ENCODE measurements at regions not wholly inside any gene's neighbourhood (a gene's known extent, or its start where the extent isn't known, plus 50 kb on each side); places are given as distances from the start of the nearest gene placed in this dataset.
"Not testable (repeated sequence)": the region's sequence is repeated elsewhere in the genome, so short reads cannot be mapped to it uniquely, and the experiment has no call there.

GRCh38 chr6:167392631-167393316 is 67.9 kb downstream of the TTLL2 start:
- no peak for DNase-seq (ENCODE audit: extremely low read depth, low read depth, low spot score)

GRCh38 chr6:167393731-167394130 is 68.8 kb downstream of the TTLL2 start:
- DNase-seq (ENCODE audit: extremely low read depth, low read depth, low spot score), result no peak

DNA sequence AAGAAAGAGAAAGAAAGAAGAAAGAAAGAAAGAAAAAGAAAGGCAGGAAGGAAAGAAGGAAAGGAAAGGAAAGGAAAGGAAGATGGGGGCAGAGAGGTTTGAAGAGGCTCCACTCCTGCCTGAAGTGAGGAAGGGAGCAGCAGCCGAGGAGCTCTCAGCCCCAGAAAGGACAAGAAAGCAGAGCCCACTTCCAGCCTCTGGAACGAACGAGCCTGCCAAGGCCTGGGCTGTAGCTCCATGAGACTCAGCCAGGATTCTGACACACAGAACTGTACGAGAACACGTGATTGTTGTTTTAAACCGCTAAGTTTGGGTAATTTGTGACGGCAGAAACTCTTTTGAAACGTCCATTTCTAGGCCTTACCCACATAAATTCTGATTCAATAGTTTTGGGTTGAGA is 69.5 kb downstream of the TTLL2 start:
- DNase-seq (ENCODE audit: extremely low read depth, low read depth, low spot score), result no peak

DNA sequence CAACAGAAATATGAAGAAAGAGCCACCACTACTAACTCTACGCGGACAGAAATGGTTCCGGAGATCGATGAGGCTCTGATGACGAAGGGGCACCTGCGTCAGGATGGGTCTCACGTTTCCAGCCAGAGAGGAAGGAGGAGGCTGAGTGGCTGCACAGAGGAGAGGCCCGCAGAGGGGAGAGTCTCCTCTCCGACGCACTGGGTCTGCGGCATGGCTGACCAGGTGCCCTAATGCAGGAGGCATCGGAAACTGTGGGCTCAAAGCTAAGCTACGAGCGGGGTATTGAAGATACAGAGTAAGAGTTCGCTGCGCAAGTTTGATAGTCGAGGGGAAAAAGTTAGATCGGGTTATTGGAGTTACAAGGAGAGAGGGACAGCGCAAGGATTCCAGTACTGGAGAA is 69.9 kb downstream of the TTLL2 start:
- no peak for DNase-seq (ENCODE audit: extremely low read depth, low read depth, low spot score)

DNA sequence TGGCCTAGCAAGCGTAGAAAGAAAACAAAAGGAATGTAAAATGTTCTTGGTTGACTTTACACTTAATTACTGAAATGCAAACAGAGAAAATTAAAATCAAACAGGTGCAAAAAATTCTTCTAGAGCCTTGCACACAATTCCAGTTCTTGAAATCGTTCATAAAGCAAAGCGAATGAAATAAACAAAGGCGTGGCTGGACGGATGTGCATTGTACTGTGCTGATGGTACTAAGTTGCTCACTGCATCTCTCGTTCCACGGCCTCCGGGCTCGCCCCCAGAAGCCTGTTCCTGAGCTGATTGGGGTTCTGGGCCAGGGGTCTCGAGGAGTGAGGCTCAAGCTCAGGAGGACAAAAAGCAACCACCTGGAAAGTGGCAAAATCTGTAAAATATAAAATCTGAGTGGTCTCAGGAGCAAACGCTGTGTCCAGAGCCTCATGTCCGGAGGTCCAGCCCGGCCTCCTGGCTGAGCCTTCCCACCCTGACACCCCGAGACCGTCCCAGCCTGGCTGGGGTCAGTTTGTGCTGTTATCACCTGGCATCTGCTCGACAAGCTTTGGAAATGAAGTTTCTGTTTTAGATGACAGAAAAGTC is 71.3 kb downstream of the TTLL2 start:
- DNase-seq (ENCODE audit: extremely low read depth, low read depth, low spot score), result no peak

DNA sequence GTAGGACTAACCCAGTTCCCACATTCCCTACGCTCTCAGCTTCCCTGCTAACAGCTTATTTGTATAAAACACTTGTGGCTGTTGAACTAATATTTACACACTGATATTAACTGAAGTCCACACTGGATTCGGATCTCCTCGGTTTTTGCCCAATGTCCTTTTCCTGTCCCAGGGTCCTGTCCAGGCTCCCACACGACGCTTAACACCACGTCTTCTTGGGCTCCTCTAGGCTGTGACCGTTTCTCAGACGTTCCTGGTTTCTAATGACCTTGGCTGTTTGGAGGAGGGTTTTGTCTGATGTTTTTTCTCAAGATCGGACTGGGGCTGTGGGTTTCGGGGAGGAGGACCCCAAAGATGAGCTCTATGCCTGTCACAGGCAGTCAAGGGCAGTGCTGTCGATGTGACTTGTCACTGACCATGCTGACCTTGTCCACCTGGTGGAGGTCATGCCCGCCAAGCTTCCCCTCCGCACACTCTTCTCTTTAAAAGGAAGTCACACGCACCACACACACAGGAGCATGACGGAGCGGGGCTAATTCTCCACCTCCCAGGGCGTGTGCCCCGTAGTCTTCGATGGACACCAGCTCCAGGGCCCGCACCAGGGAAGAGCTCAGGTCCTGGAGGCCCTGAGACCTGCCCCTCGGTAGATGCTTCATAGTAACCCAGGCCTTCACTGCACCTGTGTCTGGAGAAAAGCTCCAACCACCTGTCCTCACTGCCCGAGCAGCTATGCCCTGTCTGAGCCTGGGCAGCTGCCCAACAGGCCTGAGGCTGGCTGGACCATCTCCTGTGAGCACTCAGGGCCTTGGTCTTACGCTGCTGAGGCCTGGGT is 72.0 kb downstream of the TTLL2 start:
- no peak for DNase-seq (ENCODE audit: extremely low read depth, low read depth, low spot score)

GRCh38 chr6:167397712-167398111 is 72.8 kb downstream of the TTLL2 start:
- no peak for DNase-seq (ENCODE audit: extremely low read depth, low read depth, low spot score)

DNA sequence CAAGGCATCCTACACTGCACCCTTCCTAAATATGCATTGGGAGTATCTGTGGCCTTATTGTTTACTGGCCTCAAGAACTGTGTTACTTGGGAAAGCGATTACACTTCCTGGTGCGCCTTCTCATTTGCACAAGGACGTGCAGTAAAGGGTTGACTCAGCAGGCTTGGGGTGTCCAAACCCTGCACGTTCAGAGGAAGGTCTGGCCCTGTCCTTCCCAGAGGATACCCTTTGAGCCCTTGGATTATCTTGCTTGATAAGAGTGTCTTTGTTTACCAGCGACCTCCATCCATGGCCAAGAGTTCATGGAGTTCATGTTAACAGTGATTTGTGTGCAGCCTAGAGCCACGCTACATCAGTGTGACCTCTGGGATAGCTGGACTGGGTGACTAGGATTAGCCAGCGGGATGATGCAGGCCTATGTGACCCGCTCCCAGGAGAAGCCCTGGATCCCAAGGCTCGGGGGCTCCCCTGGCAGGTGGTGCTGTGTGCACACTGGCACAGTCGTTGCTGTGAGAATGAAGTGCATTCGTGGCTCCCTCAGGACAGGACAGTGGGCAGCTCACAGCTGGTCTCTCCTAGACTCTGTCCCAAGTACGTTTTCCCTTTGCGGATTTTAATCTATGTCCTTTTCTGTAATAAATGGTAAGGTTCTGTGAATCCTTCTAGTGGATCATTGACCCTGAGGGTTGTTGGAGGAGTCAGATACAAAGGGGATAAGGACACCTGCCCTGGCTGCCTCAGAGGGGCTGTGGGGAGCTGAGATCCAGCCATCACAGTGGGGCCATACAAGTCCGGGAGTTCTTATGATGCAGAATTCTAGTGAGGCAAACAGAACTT is 73.5 kb downstream of the TTLL2 start:
- no peak for DNase-seq (ENCODE audit: extremely low read depth, low read depth, low spot score)

- no peak for DNase-seq (ENCODE audit: extremely low read depth, low read depth, low spot score)
Measured at GRCh38 chr6:167399051-167399387, 74.1 kb downstream of the TTLL2 start.

- no peak for DNase-seq (ENCODE audit: extremely low read depth, low read depth, low spot score)
Measured at GRCh38 chr6:167399599-167399998, 74.7 kb downstream of the TTLL2 start.

DNA sequence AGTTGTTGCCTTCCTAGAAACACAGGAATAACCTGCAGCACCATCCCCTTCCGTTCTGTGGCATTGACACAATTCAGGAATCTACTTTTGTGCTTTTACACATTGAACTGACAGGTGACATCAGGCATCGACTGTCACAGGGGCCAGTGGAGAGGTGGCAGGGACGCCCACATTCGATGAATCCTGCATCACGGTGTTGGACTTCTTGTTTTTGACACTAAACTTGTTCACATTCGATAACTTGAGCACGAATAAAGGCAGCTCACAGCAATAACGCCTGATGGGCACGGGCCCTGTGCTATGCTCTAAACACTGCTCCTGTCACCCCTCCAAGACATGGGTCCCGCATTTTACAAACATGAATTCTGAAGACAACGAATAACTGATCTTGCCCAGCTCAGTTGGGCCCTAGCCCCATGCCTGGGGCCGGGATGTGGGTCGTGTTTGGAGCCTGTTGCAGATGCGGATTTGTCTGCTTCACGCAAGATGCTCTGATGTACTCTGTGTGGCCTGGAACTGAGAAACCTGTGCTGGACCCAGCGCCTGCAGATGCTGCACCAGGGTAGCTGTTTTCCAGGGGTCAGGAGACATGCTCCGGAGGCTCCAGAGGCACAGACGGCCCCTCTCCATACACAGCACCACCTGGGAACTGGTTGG is 75.7 kb downstream of the TTLL2 start:
- no peak for DNase-seq (ENCODE audit: extremely low read depth, low read depth, low spot score)

DNA sequence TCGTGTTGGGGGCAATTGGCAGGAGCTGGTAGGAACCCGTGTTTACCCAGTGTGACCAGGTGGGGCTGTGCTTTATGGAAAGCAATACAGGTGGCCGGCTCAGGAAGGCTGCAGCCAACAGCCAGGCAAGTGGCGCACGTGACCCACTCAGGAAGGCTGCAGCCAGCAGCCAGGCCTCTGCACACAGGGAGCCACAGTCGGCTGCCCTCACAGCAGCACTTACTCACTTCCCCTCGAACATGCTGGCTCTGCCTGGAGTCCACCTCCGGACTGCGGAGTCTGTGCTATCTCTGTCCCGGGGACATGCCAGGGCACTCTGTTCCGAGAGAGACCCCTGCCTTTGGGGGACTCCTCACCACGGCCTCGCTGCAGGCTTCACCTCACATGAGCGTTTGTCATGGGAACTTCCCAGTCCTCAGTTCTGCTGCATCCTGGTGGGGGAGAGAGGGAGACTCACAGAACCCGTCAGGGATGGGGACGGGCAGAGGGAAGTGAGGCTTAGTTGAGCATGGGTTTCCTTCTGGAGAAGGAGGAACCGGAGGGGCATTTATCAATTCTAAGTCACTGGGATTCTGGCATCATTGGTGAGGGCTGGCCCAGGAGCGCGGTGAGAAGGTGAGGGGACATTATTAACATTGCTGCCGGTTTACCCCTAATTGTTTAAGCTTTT is 76.8 kb downstream of the TTLL2 start:
- DNase-seq (ENCODE audit: extremely low read depth, low read depth, low spot score), result no peak

DNA sequence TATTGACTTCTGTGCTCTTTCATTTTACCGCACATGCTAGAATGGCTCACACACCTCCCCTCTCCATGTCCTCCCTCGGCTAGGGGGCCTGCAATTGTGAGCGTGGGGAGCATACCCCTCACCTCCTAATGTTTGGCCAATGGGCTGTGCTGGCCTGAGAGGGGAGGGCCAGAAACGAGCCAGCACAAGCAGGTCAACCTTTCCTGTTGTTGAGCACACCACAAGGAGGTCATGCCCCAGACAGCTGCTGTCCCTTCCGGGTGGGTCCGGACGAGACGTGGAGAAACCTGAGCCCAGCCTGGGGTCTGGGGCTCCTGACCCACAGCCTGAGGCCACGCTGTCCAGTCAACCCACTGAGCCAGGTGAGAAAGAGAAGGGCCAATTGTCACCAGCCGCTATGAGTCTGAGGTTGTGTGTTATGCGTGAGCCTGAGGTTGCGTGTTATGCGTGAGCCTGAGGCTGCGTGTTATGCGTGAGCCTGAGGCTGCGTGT is 77.4 kb downstream of the TTLL2 start:
- no peak for DNase-seq (ENCODE audit: extremely low read depth, low read depth, low spot score)

DNA sequence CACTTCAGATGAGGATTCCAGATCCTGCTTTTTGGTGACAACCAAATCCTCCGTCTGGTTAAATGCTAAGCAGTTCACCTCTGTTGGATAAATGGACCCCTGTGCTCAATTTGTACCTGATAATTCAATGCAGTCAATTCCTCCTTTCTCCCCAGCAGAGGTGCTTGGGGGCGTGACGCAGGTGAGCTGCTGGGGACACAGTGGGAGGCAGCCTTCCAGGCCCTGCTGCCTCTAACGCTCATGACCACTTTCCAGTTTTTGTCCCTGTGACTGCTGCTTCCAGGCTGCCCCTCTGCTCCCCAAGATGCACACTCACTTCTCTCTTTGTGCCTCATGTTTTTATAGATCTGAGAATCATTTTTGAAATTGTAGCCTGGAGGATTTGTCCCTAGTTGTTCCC is 78.5 kb downstream of the TTLL2 start:
- DNase-seq (ENCODE audit: extremely low read depth, low read depth, low spot score), result no peak

GRCh38 chr6:167404385-167405049 is 79.6 kb downstream of the TTLL2 start:
- DNase-seq (ENCODE audit: extremely low read depth, low read depth, low spot score), result no peak

DNA sequence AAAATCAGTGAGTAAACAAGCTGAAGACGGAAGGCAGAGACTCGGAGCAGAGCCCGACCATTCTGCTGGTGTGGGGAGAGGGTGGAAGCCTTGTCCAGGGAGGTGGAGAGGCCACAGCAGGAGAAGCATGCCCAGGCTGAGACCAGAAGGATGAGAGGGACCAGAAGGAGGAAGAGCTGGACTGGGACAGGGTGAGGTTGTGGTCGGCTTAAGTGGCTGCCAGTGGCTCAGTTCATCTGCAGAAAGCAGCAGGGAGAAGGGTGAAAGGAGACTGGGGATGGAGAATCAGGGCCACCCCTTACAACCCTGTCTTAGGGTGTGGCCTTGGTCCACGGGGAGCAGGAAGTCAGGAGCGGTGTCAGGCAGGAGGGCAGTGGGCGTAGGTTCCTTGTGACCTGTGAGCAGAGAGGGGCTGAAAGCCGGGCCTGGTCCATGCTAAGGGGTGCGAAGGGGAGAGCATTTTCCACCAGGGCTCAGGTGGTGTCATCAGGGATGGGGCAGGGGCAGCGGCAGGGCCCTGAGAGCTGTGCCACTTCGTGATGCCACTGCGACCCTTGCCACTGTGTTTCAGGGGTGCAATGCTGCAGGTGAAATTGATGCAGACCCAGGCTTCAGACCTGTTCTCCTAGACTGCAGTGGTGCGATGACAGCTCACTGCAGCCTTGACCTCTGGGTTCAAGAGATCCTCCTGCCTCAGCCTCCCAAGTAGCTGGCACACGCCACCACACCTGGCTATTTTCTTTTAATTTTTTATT is 81.1 kb downstream of the TTLL2 start:
- DNase-seq (ENCODE audit: extremely low read depth, low read depth, low spot score), result no peak

- DNase-seq (ENCODE audit: extremely low read depth, low read depth, low spot score), result not testable (repeated sequence)
Measured at GRCh38 chr6:167406533-167407238, 81.8 kb downstream of the TTLL2 start.

Data from glomerular endothelial cell (primary cell).